GM12873 (cell line): ENCODE measurements at regions not wholly inside any gene's neighbourhood (a gene's known extent, or its start where the extent isn't known, plus 50 kb on each side); places are given as distances from the start of the nearest gene placed in this dataset.

Experiments used
- TF ChIP-seq, protein P1 (sequence below): IDR thresholded peaks from 2 replicates; pipeline ENCODE4 v1.5.1; 2012; ENCODE audit warnings: low read depth, mild to moderate bottlenecking, moderate library complexity, low read length, control low read depth; ENCODE audit not compliant: insufficient read depth; ENCODE audit errors: missing control alignments

DNA sequence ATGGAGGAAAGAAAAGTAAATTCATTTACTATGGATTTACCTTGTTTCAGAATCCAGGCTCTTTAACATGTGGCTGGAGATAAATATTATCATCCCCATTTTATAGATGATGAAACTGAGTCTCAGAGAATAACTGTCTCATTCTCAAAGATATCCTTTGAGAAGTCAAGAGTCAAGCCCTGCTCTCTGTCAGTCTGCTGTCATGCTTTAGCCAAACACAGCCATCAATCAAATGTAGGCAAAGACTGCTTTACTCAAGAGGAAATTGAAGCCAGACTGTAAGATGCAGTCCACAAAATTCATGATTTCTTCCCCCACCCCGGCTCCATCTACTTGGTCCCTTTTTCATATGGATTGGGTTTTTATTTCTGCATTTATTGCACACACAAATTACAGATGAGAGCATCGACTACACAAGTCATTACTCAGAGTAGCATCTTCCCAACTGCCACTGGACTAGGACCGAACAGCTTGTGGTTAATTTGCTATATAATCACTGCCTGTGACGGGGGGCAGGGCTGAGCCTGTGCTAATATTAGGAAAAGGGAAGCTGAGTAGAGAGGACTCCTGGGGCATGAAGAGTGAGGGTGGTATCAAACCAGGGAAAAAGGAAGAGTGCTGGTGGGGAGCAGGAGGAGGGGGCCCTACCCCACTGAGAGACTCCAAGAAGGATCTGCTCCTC, 102.7 kb upstream of the TOP1 start:
- TF ChIP-seq, protein P1, sequence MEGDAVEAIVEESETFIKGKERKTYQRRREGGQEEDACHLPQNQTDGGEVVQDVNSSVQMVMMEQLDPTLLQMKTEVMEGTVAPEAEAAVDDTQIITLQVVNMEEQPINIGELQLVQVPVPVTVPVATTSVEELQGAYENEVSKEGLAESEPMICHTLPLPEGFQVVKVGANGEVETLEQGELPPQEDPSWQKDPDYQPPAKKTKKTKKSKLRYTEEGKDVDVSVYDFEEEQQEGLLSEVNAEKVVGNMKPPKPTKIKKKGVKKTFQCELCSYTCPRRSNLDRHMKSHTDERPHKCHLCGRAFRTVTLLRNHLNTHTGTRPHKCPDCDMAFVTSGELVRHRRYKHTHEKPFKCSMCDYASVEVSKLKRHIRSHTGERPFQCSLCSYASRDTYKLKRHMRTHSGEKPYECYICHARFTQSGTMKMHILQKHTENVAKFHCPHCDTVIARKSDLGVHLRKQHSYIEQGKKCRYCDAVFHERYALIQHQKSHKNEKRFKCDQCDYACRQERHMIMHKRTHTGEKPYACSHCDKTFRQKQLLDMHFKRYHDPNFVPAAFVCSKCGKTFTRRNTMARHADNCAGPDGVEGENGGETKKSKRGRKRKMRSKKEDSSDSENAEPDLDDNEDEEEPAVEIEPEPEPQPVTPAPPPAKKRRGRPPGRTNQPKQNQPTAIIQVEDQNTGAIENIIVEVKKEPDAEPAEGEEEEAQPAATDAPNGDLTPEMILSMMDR = no peak

DNA sequence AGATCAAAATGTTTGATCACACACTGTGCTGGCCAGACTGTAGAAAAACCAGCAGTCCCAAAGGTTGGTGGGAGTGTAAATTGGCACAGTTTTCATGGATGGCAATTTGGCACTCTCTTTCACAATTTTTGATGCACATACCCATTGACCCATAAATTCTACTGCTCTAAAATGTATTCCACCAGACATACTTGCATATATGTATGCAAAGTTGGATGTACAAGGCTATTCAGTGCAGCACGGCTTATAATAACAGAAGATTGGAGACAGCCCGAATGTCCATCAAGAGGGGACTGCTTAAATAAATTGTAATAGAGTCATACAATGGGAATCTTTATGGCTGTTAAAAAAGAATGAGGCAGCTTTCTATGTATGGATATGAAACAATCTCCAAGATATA, 101.7 kb upstream of the TOP1 start:
- TF ChIP-seq, protein P1 = no peak

DNA sequence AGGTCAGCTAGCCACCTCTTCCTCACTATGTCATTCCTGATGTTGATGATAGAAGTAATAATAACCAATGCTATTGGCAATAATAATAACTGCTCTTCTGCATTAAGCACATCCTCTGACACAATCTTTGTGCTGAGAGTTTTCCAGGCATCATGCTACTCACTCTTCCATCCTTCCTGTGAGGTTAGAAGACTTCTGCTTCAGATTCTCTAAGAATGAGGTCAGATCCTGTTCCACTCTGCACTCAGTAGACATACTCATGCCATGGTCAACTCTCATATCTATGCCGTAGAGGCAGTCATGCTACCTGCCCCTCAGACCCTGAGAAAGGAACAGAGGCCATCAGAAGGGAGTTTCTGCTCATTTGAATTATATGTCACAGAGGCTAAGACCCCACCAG, 98.1 kb upstream of the TOP1 start:
- TF ChIP-seq, protein P1 = no peak

DNA sequence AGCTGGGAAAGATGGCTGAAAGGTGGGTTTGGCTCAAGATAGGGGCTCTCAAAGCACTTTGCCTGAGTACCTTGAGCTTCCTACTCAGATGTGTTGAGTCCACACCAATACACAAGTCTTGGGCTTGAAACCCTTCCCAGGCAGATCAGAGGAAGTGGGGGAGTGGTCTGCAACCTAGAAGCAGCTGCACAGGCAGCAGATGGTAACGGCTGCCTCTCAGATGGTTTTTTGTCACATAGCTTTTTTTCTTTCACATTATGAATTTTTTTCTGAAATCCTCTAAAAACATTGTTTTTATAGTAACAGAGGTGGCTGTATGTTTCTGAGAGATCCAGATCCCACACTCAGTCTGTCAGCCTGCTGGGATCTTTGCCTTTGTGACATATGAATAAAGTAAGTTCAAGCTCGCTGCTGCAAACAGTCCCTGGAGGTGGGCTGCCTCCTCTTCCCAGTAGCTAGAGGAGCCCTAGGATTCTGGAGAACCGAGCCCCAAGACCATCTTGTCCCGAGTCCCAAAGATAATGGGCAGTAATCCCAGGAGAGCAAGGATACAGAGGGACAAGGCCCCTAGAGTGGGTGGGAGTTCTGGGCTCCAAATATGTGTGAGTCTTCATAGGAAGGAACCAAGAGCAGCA, 97.1 kb upstream of the TOP1 start:
- TF ChIP-seq, protein P1 = no peak

DNA sequence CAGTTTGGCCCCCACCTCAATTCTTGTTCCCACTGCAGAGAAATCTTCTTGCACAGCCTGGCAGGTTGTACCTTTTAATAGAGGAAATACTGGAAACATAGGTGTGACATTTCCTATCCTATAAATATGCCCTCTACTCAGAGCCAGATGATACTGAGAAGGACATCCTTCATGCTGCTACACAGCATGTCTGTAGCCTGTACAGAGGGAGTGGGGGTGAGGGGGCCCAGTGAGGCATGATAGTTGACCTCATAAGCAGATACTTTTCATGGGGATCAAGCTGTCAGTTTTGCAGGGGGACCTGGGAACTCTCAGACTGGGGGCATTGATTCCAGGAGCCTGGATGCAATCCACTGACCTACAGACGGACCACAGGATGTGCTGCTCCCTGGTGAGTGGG, 96.2 kb upstream of the TOP1 start:
- TF ChIP-seq, protein P1 = no peak

DNA sequence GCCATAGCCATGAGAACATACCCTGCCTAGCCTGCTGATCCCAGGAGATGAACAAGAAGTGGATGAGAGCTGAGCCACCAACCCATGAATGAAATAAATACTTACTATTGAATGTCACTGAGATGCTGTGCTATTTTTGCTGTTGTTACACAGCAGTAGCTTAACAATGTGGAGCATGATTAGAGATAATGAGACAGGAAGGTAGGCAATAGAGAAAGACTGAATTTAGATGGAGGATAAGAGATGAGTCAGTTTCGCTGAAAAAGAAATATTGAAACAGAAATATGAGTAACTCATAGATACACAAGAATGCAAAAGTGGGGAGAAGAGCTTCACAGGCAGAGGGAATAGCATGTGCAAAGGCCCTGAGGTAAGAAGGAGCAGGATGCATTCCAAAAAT, 94.9 kb upstream of the TOP1 start:
- TF ChIP-seq, protein P1 = no peak

DNA sequence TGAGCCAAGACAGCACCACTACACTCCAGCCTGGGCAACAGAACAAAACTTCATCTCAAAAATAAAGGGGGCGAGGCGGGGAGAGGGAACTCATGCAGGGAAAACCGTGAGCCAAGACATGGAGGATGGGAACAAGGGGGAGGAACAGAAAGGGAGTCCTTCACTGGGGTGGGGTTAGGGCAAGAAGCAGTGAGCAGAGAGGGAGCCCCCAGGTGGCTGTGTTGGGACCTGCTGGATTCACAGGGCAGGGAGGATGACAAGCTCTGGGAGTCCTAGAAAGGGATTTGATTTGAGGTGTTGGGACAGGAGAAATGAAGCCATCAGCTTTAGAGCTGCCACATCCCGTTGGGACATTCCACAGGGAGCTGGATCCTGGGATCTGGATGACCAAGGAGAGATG, 90.6 kb upstream of the TOP1 start:
- TF ChIP-seq, protein P1 = peak; percentile 49
